CD4-positive, alpha-beta T cell (primary cell): ENCODE measurements at regions not wholly inside any gene's neighbourhood (a gene's known extent, or its start where the extent isn't known, plus 50 kb on each side); places are given as distances from the start of the nearest gene placed in this dataset.

Experiments used
- ATAC-seq: fragments of 200-7000 bp; cut with Tn5 transposase; one replicate; pipeline ENCODE4 v1.10.0; 2022; ENCODE audit warnings: mild to moderate bottlenecking; ENCODE audit not compliant: poor library complexity
- CTCF ChIA-PET: fragments of 350-600 bp; sonication (Branson Sonifier 250); formaldehyde crosslinking; loops from one replicate; lab custom pipeline; 2021; ENCODE audit warnings: antibody characterized with exemption, inconsistent platforms; lab: Charles Lee
- POLR2A ChIA-PET: fragments of 350-600 bp; sonication (Branson Sonifier 250); formaldehyde crosslinking; loops from one replicate; lab custom pipeline; 2021; ENCODE audit warnings: antibody characterized with exemption, inconsistent platforms; lab: Charles Lee
- DNase-seq, 14 experiments: peaks; one replicate each; pipeline ENCODE4 v3.0.0-alpha.2; 2013 to 2020; ENCODE audit warnings: mixed read lengths in 2 of 14
- H3K27ac ChIP-seq, 2 donors: one replicate each; pipeline versions ENCODE4 v1.5.1 to v1.7.0; 2013; ENCODE audit warnings: low read length in 2 of 2, low read depth in 1 of 2, mild to moderate bottlenecking in 1 of 2
- H3K27me3 ChIP-seq, 2 experiments: 1 replicate in 1 of 2; 2 replicates in 1 of 2; pipeline versions ENCODE4 v1.6.1 to v1.7.0; 2013; ENCODE audit warnings: low read length in 2 of 2, control low read depth in 1 of 2, mild to moderate bottlenecking in 1 of 2, moderate library complexity in 1 of 2; ENCODE audit not compliant: insufficient read depth in 2 of 2, control insufficient read depth in 1 of 2
- H3K36me3 ChIP-seq: one replicate; pipeline ENCODE4 v1.6.1; 2013; ENCODE audit warnings: low read length, control low read depth; ENCODE audit not compliant: insufficient read depth
- H3K4me1 ChIP-seq: one replicate; pipeline ENCODE4 v1.6.1; 2013; ENCODE audit warnings: low read length, control low read depth; ENCODE audit not compliant: insufficient read depth
- H3K4me3 ChIP-seq: one replicate; pipeline ENCODE4 v1.5.1; 2013; ENCODE audit warnings: mild to moderate bottlenecking, low read length, moderate library complexity
- H3K9me3 ChIP-seq, 2 experiments: 1 replicate in 1 of 2; 2 replicates in 1 of 2; pipeline versions ENCODE4 v1.6.1 to v1.7.0; 2013; ENCODE audit warnings: low read length in 2 of 2, mild to moderate bottlenecking in 2 of 2, control low read depth in 1 of 2, moderate library complexity in 1 of 2; ENCODE audit not compliant: control insufficient read depth in 1 of 2, insufficient read depth in 1 of 2
- H3K27ac Mint-ChIP-seq: one replicate; pipeline ENCODE4 v1.8.0; 2020; ENCODE audit warnings: mixed read lengths
- H3K27me3 Mint-ChIP-seq: one replicate; pipeline ENCODE4 v1.8.0; 2021; ENCODE audit warnings: mixed read lengths
- H3K36me3 Mint-ChIP-seq: one replicate; pipeline ENCODE4 v1.8.0; 2021; ENCODE audit warnings: low read depth, mixed read lengths
- H3K4me1 Mint-ChIP-seq: one replicate; pipeline ENCODE4 v1.8.0; 2021; ENCODE audit warnings: low read depth, mixed read lengths
- H3K4me3 Mint-ChIP-seq: one replicate; pipeline ENCODE4 v1.8.0; 2020; ENCODE audit warnings: mild to moderate bottlenecking, mixed read lengths
- H3K9me3 Mint-ChIP-seq: one replicate; pipeline ENCODE4 v1.8.0; 2020; ENCODE audit warnings: mixed read lengths
- intact Hi-C, 2 experiments: fragments of 100-400 bp; cut with DNase I in 1 of 2; cut with micrococcal nuclease in 1 of 2; formaldehyde crosslinking; loops; one replicate each; pipeline versions ENCODE4 v1.15.1 to v1.9.0; 2023 to 2025; cut with DNase I, micrococcal nuclease
- TF ChIP-seq, protein P1 (sequence below): fragments of 200-600 bp; IDR thresholded peaks from one replicate; pipeline ENCODE4 v1.8.0; 2022; ENCODE audit warnings: antibody characterized with exemption, mild to moderate bottlenecking

DNA sequence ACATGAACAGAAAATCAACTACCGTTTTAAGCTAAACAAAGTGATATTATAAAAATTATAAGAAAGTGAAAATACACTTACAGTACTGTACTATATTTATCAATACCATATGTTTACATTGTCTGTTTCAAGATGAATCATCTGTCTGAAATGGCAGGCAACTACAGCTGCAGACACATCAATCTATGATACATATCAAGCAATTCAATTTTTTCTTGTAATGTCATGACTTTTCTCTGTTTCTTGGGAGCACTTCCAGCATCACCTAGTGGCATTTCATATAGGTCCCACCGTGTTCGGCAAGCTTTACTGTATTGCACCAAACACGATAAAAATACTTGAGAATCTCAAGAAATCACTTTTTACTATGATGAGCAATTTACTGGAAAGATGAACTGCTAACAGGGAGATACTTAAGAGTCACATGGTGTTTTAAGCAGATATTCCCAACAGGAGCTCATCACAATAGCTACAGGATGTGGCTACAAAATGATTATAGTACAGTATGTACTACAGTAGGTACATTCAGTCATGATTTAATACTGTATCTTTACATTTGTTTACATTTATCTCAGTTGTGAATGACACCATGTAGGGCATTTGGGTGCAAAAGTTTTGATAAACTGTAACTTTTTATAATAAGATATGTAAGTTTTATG lies 207.4 kb downstream of the ADAM29 start:
- Histone ChIP-seq H3K4me1 (no peaks in the 10 kb centered on the region), H3K27me3 (no peaks in the 10 kb centered on the region), H3K36me3 (no peaks in the 10 kb centered on the region), H3K27ac (no peak overlapping the region), H3K4me3 (no peak overlapping the region), H3K9me3 (peaks cover 0 to 7% of the 10 kb centered on the region in 2 experiments)
- H3K9me3 Mint-ChIP-seq, result peaks cover 20% of the 10 kb centered on the region
- ChIA-PET CTCF (no interaction called here), POLR2A (no interaction called here)
- no peak overlapping the region for H3K4me3 Mint-ChIP-seq
- TF ChIP-seq, protein P1, sequence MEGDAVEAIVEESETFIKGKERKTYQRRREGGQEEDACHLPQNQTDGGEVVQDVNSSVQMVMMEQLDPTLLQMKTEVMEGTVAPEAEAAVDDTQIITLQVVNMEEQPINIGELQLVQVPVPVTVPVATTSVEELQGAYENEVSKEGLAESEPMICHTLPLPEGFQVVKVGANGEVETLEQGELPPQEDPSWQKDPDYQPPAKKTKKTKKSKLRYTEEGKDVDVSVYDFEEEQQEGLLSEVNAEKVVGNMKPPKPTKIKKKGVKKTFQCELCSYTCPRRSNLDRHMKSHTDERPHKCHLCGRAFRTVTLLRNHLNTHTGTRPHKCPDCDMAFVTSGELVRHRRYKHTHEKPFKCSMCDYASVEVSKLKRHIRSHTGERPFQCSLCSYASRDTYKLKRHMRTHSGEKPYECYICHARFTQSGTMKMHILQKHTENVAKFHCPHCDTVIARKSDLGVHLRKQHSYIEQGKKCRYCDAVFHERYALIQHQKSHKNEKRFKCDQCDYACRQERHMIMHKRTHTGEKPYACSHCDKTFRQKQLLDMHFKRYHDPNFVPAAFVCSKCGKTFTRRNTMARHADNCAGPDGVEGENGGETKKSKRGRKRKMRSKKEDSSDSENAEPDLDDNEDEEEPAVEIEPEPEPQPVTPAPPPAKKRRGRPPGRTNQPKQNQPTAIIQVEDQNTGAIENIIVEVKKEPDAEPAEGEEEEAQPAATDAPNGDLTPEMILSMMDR, result no peak
- DNase-seq (no peak), ATAC-seq (no peak)
- no peaks in the 10 kb centered on the region for H3K4me1 Mint-ChIP-seq
- H3K36me3 Mint-ChIP-seq, result no peaks in the 10 kb centered on the region
- intact Hi-C loops, result no loop called here
- H3K27ac Mint-ChIP-seq, result no peak overlapping the region
- H3K27me3 Mint-ChIP-seq, result no peaks in the 10 kb centered on the region

- H3K9me3 Mint-ChIP-seq, result peaks cover 19% of the 10 kb centered on the region
- TF ChIP-seq, protein P1, result no peak
- DNase-seq (no peak), ATAC-seq (no peak)
- Histone ChIP-seq H3K9me3 (no peaks in the 10 kb centered on the region), H3K4me3 (no peak overlapping the region), H3K27ac (no peak overlapping the region), H3K27me3 (no peaks in the 10 kb centered on the region), H3K4me1 (no peaks in the 10 kb centered on the region), H3K36me3 (no peaks in the 10 kb centered on the region)
- no peaks in the 10 kb centered on the region for H3K36me3 Mint-ChIP-seq
- no peaks in the 10 kb centered on the region for H3K27me3 Mint-ChIP-seq
- no peak overlapping the region for H3K4me3 Mint-ChIP-seq
- intact Hi-C loops, result no loop called here
- H3K4me1 Mint-ChIP-seq, result no peaks in the 10 kb centered on the region
- H3K27ac Mint-ChIP-seq, result no peak overlapping the region
- ChIA-PET CTCF (no interaction called here), POLR2A (no interaction called here)
These were observed 209.2 kb downstream of the ADAM29 start for GRCh38 chr4:175127314-175127713.

DNA sequence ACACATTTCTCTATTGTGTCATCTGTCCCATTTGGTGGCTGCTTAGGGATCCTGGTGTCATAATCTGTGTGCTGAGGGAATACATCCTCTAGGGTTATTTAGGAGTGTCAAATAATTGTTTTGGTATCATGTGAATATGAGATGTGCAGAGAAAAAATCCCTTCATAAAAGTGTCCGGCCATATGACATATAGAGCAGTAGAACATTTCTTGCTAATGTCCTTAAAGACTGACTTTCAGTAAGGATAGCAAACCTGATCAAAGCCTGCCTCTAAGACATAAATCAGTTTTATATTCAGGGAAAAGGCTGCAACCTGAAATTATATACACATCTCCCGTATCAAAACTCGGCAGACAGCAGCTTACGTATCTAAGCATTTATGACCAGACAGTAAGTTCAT lies 211.6 kb downstream of the ADAM29 start:
- Mint-ChIP-seq H3K36me3 (no peaks in the 10 kb centered on the region), H3K27ac (no peak overlapping the region), H3K4me1 (no peaks in the 10 kb centered on the region), H3K4me3 (no peak overlapping the region), H3K27me3 (no peaks in the 10 kb centered on the region), H3K9me3 (peaks cover 19% of the 10 kb centered on the region)
- H3K36me3 ChIP-seq, result no peaks in the 10 kb centered on the region
- no peaks in the 10 kb centered on the region for H3K4me1 ChIP-seq
- no peak overlapping the region for H3K4me3 ChIP-seq
- DNase-seq (no peak), ATAC-seq (no peak)
- H3K27ac ChIP-seq, result no peak overlapping the region
- TF ChIP-seq, protein P1, result no peak
- H3K27me3 ChIP-seq, result no peaks in the 10 kb centered on the region
- intact Hi-C loops, result no loop called here
- CTCF ChIA-PET, result no interaction called here
- H3K9me3 ChIP-seq, result no peaks in the 10 kb centered on the region
- POLR2A ChIA-PET, result no interaction called here
